Activated CD4-positive, alpha-beta T cell treated with anti-CD3 and anti-CD28 coated beads, Interleukin-2, amount 50 U/mL, for 16 hours (primary cell): ENCODE measurements at regions not wholly inside any gene's neighbourhood (a gene's known extent, or its start where the extent isn't known, plus 50 kb on each side); places are given as distances from the start of the nearest gene placed in this dataset.
"Not testable (repeated sequence)": the region's sequence is repeated elsewhere in the genome, so short reads cannot be mapped to it uniquely, and the experiment has no call there.

Experiments used
- DNase-seq: peaks from one replicate; pipeline ENCODE4 v3.0.0-alpha.2; 2020

GRCh38 chr5:124932791-124933600 is 186.6 kb upstream of the ZNF608 start:
- DNase-seq: no peak

GRCh38 chr5:124935065-124935464 is 188.6 kb upstream of the ZNF608 start:
- peak; percentile 58 for DNase-seq

- DNase-seq: no peak
Measured at GRCh38 chr5:124936626-124936933, 190.1 kb upstream of the ZNF608 start.

- DNase-seq: no peak
Measured at GRCh38 chr5:124941051-124942049, 194.9 kb upstream of the ZNF608 start.

- DNase-seq: no peak
Measured at GRCh38 chr5:124948062-124948753, 201.8 kb upstream of the ZNF608 start.

GRCh38 chr5:124948754-124949275 is 202.4 kb upstream of the ZNF608 start:
- no peak for DNase-seq

GRCh38 chr5:124949862-124950261 is 203.4 kb upstream of the ZNF608 start:
- no peak for DNase-seq

- DNase-seq: no peak
Measured at GRCh38 chr5:124951105-124951504, 204.7 kb upstream of the ZNF608 start.

GRCh38 chr5:124951661-124952060 is 205.2 kb upstream of the ZNF608 start:
- DNase-seq: no peak

- DNase-seq: peak; percentile 18
Measured at GRCh38 chr5:124952079-124952478, 205.6 kb upstream of the ZNF608 start.

GRCh38 chr5:124952566-124952965 is 206.1 kb upstream of the ZNF608 start:
- no peak for DNase-seq

- no peak for DNase-seq
Measured at GRCh38 chr5:124954784-124955183, 208.3 kb upstream of the ZNF608 start.

GRCh38 chr5:124956471-124957029 is 210.1 kb upstream of the ZNF608 start:
- no peak for DNase-seq

- no peak for DNase-seq
Measured at GRCh38 chr5:124957063-124957462, 210.6 kb upstream of the ZNF608 start.

- no peak for DNase-seq
Measured at GRCh38 chr5:124960266-124960665, 213.8 kb upstream of the ZNF608 start.

GRCh38 chr5:124961521-124961920 is 215.1 kb upstream of the ZNF608 start:
- no peak for DNase-seq

- no peak for DNase-seq
Measured at GRCh38 chr5:124962111-124962510, 215.7 kb upstream of the ZNF608 start.

- DNase-seq: no peak
Measured at GRCh38 chr5:124962735-124963134, 216.3 kb upstream of the ZNF608 start.

GRCh38 chr5:124963236-124963919 is 216.9 kb upstream of the ZNF608 start:
- no peak for DNase-seq

GRCh38 chr5:124966741-124967140 is 220.3 kb upstream of the ZNF608 start:
- DNase-seq: not testable (repeated sequence)

- not testable (repeated sequence) for DNase-seq
Measured at GRCh38 chr5:124970381-124970780, 223.9 kb upstream of the ZNF608 start.

- DNase-seq: no peak
Measured at GRCh38 chr5:124972703-124973102, 226.3 kb upstream of the ZNF608 start.
